ENCODE measurements at regions not wholly inside any gene's neighbourhood (a gene's known extent, or its start where the extent isn't known, plus 50 kb on each side); places are given as distances from the start of the nearest gene placed in this dataset.

- no peak for TF ChIP-seq RAD21 (conservative IDR thresholded peaks at IDR 0.05)
- no peak for TF ChIP-seq CTCF (IDR thresholded peaks at IDR 0.05; ENCODE audit: poor library complexity, severe bottlenecking)
- TF ChIP-seq SMC3 (conservative IDR thresholded peaks at IDR 0.05; ENCODE audit: poor library complexity): no peak
Observed at GRCh38 chr17:56021681-56022190, 131.5 kb upstream of the ANKFN1 start.
